GM19239 (cell line): ENCODE measurements at regions not wholly inside any gene's neighbourhood (a gene's known extent, or its start where the extent isn't known, plus 50 kb on each side); places are given as distances from the start of the nearest gene placed in this dataset.
"Not testable (repeated sequence)": the region's sequence is repeated elsewhere in the genome, so short reads cannot be mapped to it uniquely, and the experiment has no call there.

Experiments
- DNase-seq: peaks from one replicate; pipeline ENCODE4 v3.0.0; 2011; ENCODE audit warnings: low spot score; ENCODE audit not compliant: insufficient read length
- FAIRE-seq: peaks from 2 replicates; lab custom pipeline; 2011; peaks lifted over from hg19 to GRCh38; lab: Jason Lieb, UNC

- FAIRE-seq = no peak
- DNase-seq = no peak
These were observed 731.1 kb upstream of the ZNF804A start for GRCh38 chr2:183867206-183867605.

- no peak for DNase-seq
- FAIRE-seq = no peak
These were observed 730.2 kb upstream of the ZNF804A start for GRCh38 chr2:183868153-183868552.

GRCh38 chr2:183868707-183869106 is 729.6 kb upstream of the ZNF804A start:
- FAIRE-seq (no peak), DNase-seq (no peak)

- DNase-seq (no peak), FAIRE-seq (no peak)
These were observed 726.2 kb upstream of the ZNF804A start for GRCh38 chr2:183872131-183872530.

GRCh38 chr2:183881978-183882377 is 716.4 kb upstream of the ZNF804A start:
- no peak for DNase-seq
- no peak for FAIRE-seq

- FAIRE-seq (no peak), DNase-seq (no peak)
These were observed 705.9 kb upstream of the ZNF804A start for GRCh38 chr2:183892315-183892941.

GRCh38 chr2:183898641-183899040 is 699.7 kb upstream of the ZNF804A start:
- DNase-seq = no peak
- no peak for FAIRE-seq

- no peak for FAIRE-seq
- no peak for DNase-seq
These were observed 696.4 kb upstream of the ZNF804A start for GRCh38 chr2:183901931-183902330.

- no peak for DNase-seq
- FAIRE-seq = no peak
These were observed 695.3 kb upstream of the ZNF804A start for GRCh38 chr2:183903026-183903425.

GRCh38 chr2:183916041-183916440 is 682.3 kb upstream of the ZNF804A start:
- not testable (repeated sequence) for DNase-seq, FAIRE-seq

GRCh38 chr2:183919167-183919566 is 679.2 kb upstream of the ZNF804A start:
- no peak for FAIRE-seq

GRCh38 chr2:183919926-183920325 is 678.4 kb upstream of the ZNF804A start:
- no peak for FAIRE-seq
- no peak for DNase-seq

More at GRCh38 chr2:183919167-183919566, 679.2 kb upstream of the ZNF804A start:
- no peak for DNase-seq

GRCh38 chr2:183925281-183925680 is 673.0 kb upstream of the ZNF804A start:
- FAIRE-seq = peak; percentile 18

GRCh38 chr2:183926433-183926832 is 671.9 kb upstream of the ZNF804A start:
- DNase-seq (no peak), FAIRE-seq (no peak)

More at GRCh38 chr2:183925281-183925680, 673.0 kb upstream of the ZNF804A start:
- DNase-seq = no peak

GRCh38 chr2:183927406-183928325 is 670.7 kb upstream of the ZNF804A start:
- FAIRE-seq (no peak), DNase-seq (no peak)

GRCh38 chr2:183935005-183935404 is 663.3 kb upstream of the ZNF804A start:
- FAIRE-seq = no peak
- no peak for DNase-seq

- DNase-seq = no peak
- FAIRE-seq = no peak
These were observed 661.1 kb upstream of the ZNF804A start for GRCh38 chr2:183937220-183937619.

GRCh38 chr2:183946193-183946592 is 652.1 kb upstream of the ZNF804A start:
- DNase-seq (no peak), FAIRE-seq (no peak)

GRCh38 chr2:183948861-183949260 is 649.5 kb upstream of the ZNF804A start:
- DNase-seq = no peak
- FAIRE-seq = no peak

GRCh38 chr2:183950673-183951072 is 647.7 kb upstream of the ZNF804A start:
- FAIRE-seq (no peak), DNase-seq (no peak)

GRCh38 chr2:183951630-183952029 is 646.7 kb upstream of the ZNF804A start:
- FAIRE-seq (no peak), DNase-seq (no peak)
